Keratinocyte (primary cell): ENCODE measurements at regions not wholly inside any gene's neighbourhood (a gene's known extent, or its start where the extent isn't known, plus 50 kb on each side); places are given as distances from the start of the nearest gene placed in this dataset.

ENCODE experiments used
- CTCF ChIP-seq, 3 experiments: IDR thresholded peaks in 1 of 3; conservative IDR thresholded peaks in 1 of 3; optimal IDR thresholded peaks in 1 of 3; 2 replicates in 2 of 3; 3 replicates in 1 of 3; pipeline versions ENCODE3 to v1.5.1; 2011; ENCODE audit warnings: low read length in 3 of 3, mild to moderate bottlenecking in 3 of 3, moderate library complexity in 2 of 3, control low read depth in 1 of 3, inconsistent platforms in 1 of 3; ENCODE audit not compliant: insufficient read depth in 2 of 3; ENCODE audit errors: extremely low read depth in 1 of 3
- EZH2 ChIP-seq: IDR thresholded peaks from one replicate; pipeline ENCODE4 v1.6.1; 2012; ENCODE audit warnings: inconsistent platforms, mild to moderate bottlenecking, low read length, moderate library complexity

DNA sequence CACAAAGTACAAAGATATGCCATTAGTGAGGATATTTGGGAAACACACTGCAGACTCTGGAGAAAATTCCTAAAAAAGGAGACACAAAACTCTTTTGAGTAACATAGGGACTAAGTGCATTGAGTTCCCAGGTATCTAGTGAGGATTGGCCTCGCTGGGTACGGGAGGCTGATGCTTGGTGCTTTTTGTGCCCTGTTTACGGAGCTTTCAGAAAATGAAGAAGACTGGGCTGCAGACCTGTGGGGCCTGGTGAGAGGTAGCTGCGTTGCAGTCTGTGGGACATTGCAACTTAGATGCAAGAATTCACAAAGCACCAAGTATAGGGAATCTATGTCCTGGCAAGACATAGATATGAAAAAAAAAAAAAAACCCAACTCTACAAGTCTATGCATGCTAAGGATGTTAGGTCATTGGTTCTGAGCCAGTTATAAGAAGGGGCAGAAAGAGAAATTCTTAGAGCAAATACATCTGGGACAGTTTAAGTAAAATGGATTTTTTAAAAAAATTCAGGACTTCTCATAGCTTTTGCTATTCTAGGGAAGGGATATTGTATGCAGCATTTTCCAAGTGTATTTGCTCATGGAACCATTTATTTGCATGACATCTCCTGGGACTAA is 156.0 kb downstream of the SLC4A3 start:
- no peak for TF ChIP-seq EZH2
- no peak for TF ChIP-seq CTCF (optimal IDR thresholded peaks at IDR 0.05 in 1 of 3, IDR thresholded peaks at IDR 0.05 in 1 of 3, conservative IDR thresholded peaks at IDR 0.05 in 1 of 3; ENCODE audit: extremely low read depth in 1 of 3, insufficient read depth in 2 of 3, low read length in 3 of 3)
